ENCODE measurements at regions not wholly inside any gene's neighbourhood (a gene's known extent, or its start where the extent isn't known, plus 50 kb on each side); places are given as distances from the start of the nearest gene placed in this dataset.
A peak's percentile ranks its signal among the peaks of the same experiment; 100 is the strongest.

DNA sequence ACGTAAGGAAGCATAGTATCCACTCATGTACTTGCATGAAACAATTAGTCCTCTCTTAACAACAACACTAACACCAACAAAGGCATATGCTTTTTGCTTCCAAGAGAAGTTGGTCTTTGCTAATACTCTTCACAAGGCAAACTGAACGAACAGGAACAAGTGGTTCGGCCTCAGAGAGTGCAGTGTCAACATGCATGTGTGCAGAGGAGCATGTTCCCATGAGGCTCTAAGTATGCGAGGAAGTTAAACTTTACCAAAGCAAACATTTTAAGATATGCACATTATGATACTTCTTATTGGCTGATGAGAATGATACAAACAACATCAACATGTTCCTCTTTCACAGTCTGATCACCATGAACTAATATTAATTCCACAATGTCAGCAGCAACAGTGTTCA, 285.3 kb upstream of the IRX5 start:
- TF ChIP-seq POLR2A (IDR thresholded peaks at IDR 0.05) = no peak
- TF ChIP-seq, protein P1, sequence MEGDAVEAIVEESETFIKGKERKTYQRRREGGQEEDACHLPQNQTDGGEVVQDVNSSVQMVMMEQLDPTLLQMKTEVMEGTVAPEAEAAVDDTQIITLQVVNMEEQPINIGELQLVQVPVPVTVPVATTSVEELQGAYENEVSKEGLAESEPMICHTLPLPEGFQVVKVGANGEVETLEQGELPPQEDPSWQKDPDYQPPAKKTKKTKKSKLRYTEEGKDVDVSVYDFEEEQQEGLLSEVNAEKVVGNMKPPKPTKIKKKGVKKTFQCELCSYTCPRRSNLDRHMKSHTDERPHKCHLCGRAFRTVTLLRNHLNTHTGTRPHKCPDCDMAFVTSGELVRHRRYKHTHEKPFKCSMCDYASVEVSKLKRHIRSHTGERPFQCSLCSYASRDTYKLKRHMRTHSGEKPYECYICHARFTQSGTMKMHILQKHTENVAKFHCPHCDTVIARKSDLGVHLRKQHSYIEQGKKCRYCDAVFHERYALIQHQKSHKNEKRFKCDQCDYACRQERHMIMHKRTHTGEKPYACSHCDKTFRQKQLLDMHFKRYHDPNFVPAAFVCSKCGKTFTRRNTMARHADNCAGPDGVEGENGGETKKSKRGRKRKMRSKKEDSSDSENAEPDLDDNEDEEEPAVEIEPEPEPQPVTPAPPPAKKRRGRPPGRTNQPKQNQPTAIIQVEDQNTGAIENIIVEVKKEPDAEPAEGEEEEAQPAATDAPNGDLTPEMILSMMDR (IDR thresholded peaks at IDR 0.05) = no peak
- H3K4me1 ChIP-seq = no peaks in the 10 kb centered on the region
- H3K27me3 ChIP-seq = no peaks in the 10 kb centered on the region
- no peaks in the 10 kb centered on the region for H3K36me3 ChIP-seq (ENCODE audit: low read depth, missing control alignments)
- intact Hi-C loops (cut with DNase I; ENCODE audit: low total_unique reads) = no loop called here
- H3K27ac ChIP-seq = no peak overlapping the region
- WGBS, 2 donors = 75 to 83% methylated on average over 4 of the region's 4 CpGs
- DNase-seq = no peak
- no peaks in the 10 kb centered on the region for H3K9me3 ChIP-seq
- no peak overlapping the region for H3K4me3 ChIP-seq

DNA sequence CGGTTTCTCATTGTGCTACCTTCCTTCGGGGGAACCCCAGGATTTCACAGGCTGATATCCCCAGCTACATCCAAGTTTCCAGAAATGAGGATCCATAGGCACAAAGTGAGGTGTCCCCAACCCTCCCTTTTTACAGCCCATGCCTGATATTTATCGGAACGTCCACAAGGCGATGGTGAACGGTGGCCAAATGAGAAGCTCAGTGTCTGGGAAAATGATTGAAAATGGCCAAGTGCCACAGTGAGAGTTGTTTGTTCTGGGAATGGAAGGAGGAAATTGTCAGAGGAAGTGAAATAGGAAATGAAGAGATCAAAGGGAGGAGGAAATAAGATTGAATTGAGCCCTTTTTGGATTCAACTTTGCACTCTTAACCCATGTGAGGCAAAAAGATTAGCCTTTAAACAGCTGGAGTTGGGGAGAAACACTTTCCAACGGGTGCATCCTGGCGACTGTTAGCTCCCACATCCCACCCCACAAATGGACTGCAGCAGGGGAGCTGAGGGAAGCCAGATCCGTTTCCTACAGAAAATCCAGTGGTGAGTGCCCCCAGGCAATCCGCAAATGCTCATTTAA, 294.4 kb upstream of the IRX5 start:
- TF ChIP-seq, protein P1 (IDR thresholded peaks at IDR 0.05) = no peak
- TF ChIP-seq POLR2A (IDR thresholded peaks at IDR 0.05) = no peak

DNA sequence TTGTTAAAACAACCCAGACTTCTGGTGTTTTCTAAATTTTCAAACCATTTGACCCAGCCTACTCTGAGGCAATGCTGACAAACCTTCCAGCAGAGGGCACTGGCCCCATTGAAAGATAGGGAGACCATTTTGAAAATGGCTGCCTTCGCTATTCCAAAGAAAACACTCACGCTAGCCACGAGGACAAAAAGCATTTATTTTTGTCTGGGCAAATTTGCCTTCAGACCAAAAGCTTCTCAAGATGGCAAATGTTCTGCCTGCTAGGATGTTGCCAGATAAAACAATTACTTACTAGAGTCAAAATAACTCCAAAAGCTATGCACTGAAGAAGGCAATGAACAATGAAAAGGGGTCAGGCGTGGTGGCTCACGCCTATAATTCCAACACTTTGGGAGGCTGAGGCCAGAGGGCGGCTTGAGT, 296.7 kb upstream of the IRX5 start:
- H3K36me3 ChIP-seq (ENCODE audit: low read depth, missing control alignments) = no peaks in the 10 kb centered on the region
- WGBS, 2 donors = 54 to 56% methylated on average over 6 of the region's 6 CpGs
- no peak overlapping the region for H3K4me3 ChIP-seq
- intact Hi-C loops (cut with DNase I; ENCODE audit: low total_unique reads) = no loop called here
- H3K27me3 ChIP-seq = no peaks in the 10 kb centered on the region
- no peak for TF ChIP-seq POLR2A (IDR thresholded peaks at IDR 0.05)
- TF ChIP-seq, protein P1 (IDR thresholded peaks at IDR 0.05) = peak in 1 of 3 experiments; percentile 44
- no peaks in the 10 kb centered on the region for H3K4me1 ChIP-seq
- DNase-seq = peak; percentile 73
- H3K27ac ChIP-seq = no peak overlapping the region
- no peaks in the 10 kb centered on the region for H3K9me3 ChIP-seq

More for the DNA sequence above, 294.4 kb upstream of the IRX5 start:
- intact Hi-C loops (cut with DNase I; ENCODE audit: low total_unique reads) = no loop called here
- Histone ChIP-seq H3K27ac (no peak overlapping the region), H3K27me3 (no peaks in the 10 kb centered on the region), H3K4me3 (no peak overlapping the region), H3K9me3 (no peaks in the 10 kb centered on the region), H3K4me1 (no peaks in the 10 kb centered on the region), H3K36me3 (ENCODE audit: low read depth, missing control alignments) (no peaks in the 10 kb centered on the region)
- WGBS, 2 donors = 70 to 77% methylated on average over 8 to 10 of the region's 10 CpGs
- no peak for DNase-seq

DNA sequence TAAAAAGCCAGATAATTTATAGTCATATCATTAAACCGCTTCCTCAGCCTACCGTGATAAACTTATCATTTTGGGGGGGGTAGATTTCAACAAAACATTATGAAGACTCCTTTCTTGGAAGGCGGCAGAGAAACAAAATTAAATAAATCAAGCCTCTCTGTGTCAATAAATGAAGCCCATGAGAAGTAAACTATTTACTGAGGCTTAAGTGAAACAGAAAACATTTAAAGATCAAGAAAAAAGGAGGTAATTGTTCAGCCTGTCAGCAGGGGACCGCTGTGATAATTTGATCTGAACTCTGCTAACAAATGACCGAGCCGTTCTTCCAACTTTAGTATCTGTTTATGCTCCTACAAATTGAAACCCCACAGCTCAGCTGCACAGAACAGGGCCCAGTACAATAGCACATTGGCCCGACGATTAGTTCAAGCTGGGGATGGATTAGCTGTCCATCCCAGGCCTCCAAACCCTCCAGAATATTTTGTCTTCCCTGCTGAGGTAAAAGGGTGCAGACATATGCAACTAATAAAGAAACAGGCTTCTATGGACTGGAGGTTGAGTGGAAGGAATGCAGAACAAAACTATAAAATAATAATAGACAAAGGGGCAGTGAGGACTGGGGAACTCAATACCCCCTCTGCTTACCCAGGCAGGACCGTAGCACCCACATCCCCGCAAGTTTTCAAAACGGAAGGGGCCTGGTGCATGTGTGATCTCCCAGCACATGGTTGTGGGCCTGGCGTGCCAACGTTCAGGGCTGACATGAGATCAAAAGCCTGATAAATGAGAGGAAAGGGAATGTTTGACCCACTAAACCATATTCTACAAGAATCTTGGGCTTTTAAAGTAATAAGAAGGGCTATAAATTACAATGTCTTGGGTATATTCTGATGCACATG, 298.1 kb upstream of the IRX5 start:
- H3K4me3 ChIP-seq = no peak overlapping the region
- H3K9me3 ChIP-seq = no peaks in the 10 kb centered on the region
- H3K27me3 ChIP-seq = no peaks in the 10 kb centered on the region
- WGBS, 2 donors = 57 to 65% methylated on average over 13 of the region's 13 CpGs
- DNase-seq = no peak
- TF ChIP-seq, protein P1 (IDR thresholded peaks at IDR 0.05) = no peak
- no peak for TF ChIP-seq POLR2A (IDR thresholded peaks at IDR 0.05)
- intact Hi-C loops (cut with DNase I; ENCODE audit: low total_unique reads) = no loop called here
- no peaks in the 10 kb centered on the region for H3K4me1 ChIP-seq
- no peaks in the 10 kb centered on the region for H3K36me3 ChIP-seq (ENCODE audit: low read depth, missing control alignments)
- H3K27ac ChIP-seq = no peak overlapping the region
